Renal pelvis (tissue), 1 donor: ENCODE measurements at regions not wholly inside any gene's neighbourhood (a gene's known extent, or its start where the extent isn't known, plus 50 kb on each side); places are given as distances from the start of the nearest gene placed in this dataset.

Experiments
- DNase-seq: peaks from one replicate; pipeline ENCODE4 v3.0.0-alpha.2; 2013

DNA sequence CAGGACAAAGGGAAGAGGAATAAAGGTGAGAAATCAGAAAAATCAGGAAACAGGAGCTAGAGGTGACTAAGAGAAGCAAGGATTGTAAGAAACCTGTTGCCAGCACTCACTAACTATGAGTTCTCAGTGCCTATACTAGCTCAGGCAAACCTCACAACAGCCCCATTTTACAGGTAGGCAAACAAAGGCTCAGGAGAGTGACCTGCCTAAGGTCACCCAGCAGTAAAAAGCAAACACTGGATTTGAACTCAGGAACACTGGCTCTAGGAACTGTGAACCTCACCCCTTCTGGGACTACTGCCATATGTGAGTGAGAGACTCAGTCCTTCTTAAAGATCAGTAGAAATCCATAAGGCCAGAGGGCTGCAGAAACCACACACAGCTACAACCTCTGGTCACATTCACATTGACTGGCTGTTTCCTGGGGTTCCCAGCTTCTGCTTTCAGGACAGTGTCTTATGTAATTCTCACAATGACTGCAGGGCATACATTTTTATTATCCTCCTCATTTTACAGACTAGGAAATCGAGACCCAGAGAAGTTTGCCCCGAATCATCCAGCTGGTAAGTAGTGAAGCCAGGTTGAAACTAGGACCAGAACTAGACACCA, 80.7 kb upstream of the MAFB start:
- DNase-seq: no peak

DNA sequence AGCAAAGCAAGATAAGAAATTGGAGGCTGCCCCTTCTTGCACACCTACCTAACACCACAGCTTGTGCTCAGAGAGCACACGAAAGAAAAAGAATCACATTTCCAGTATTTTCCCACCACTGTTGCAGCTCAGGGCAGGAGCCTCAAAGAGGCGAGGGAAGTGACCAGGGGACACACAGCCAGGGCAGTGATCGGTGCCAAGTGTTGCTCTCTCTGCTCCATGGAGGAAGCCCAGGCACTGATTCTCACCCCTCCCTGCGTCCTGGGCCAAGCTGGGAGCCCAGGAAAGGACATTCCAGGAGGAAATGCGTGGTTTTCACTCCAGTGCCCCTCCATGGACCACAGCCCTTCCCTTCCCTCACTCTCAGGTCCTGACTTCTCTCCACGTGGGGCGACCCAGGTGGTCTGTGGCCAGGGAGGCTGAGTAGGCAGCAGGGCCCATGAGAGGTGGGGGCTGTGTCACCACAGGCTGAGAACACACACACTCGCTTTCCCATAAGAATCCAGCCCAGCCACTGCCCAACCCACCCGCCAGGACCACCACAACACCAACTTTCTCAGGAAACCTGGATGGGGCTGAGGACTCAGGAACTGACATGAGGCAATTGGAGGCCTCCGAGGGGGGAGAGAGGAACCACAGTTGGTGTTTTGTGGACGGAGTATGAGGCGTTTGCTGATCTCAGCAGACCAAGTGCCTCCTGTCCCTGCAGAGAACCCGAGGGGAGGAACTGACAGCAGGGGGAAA, 81.7 kb upstream of the MAFB start:
- no peak for DNase-seq

DNA sequence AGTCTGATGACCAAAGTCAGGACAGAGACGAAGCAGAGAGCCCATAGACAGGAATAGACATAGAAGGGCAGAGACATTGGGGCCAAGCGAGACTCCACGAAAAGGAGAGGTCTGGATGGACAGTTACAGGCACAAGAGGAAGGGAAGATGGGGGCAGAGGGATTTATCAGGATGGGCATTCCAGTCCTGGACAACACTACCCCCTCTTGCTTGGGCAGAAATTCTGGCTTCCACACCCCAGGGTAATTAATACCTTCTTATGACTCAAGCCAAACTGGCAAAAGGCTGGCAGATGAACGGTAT, 82.2 kb upstream of the MAFB start:
- no peak for DNase-seq

DNA sequence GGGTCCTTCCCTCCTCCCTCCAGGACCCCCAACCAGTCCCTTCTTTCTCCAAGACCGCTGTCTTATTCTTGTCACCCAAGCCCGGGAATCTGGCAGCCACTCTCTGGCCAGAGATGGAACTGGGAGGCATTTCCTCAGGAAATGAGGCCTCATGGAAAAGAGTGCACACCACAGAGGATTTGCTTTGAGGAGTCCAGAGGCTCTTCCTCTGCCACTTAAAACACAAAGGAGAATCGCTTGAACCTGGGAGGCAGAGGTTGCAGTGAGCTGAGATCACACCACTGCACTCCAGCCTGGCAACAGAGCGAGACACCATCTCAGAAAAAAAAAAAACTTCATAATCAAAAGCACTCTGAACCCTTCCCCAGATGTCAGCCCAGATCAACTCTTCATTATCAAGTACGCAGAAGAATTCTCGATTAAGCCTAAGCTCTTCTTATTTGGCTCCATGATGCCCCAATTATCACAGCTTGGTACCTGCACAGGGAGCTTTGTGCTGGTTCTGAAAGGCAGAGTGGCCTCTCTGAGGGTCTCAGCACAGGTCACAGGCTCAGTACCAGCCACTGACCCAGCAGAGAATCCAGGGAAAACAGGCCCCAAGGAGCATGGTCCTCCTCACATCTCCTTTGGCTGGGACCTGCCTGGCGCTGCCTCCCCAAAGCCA, 82.9 kb upstream of the MAFB start:
- DNase-seq: no peak

DNA sequence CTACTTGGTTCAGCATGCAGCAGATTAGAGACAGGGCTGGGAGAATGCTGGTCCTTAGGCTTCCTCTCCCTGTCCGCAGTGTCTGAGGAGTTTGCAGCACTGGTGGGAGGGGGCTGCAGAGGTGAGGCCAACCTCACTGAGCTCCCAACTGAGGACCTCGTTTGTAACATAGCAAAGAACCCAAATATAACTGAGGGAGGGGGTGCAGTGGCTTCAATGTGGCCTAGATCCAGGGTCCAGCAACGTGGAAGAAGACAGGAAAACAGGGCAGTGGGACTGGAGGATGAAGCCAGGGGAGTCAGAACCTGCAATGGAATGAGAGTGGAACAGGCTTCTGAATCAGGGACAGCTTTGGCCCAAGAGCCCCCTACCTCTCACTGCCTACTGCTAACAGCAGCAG, 84.3 kb upstream of the MAFB start:
- DNase-seq: no peak

DNA sequence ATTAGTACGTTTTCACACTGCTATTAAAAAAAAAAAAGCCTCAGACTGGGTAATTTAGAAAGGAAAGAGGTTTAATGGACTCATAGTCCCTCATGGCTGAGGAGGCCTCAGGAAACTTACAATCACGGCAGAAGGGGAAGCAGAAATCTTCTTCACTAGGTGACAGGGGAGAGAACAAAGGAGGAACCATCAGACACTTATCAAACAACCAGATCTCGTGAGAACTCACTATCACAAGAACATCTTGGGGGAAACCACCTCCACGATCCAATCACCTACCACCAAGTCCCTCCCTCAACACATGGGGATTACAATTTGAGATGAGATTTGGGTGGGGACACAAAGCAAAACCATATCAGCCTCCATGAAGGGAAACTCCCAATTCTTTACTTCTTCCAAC, 85.2 kb upstream of the MAFB start:
- DNase-seq: no peak

DNA sequence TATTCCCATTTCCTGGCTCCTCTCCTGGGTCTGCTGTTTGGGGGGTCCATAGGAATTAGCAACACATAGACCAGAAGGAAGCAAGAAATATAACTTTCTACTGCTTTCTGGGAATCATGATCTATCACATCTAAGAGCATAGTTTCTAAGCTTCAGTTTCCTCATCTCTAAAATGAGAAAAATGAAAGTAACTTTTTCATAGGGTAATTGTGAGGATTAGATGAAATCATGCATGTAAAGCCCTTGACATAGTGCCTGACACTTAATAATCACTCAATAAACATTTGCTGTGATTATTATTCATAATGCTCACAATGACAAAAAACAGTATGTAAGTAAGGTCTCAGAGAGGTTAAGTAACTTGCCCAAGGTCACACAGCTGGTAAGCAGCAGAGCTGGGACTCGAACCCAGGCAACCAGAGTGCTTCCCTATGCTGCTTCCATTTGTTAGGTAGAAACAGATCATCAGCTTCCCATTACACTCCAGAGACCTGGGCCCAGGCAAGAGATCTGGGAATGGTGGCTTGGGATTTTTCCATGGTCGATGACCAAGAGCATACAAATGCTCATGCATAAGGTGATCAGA, 86.6 kb upstream of the MAFB start:
- no peak for DNase-seq

DNA sequence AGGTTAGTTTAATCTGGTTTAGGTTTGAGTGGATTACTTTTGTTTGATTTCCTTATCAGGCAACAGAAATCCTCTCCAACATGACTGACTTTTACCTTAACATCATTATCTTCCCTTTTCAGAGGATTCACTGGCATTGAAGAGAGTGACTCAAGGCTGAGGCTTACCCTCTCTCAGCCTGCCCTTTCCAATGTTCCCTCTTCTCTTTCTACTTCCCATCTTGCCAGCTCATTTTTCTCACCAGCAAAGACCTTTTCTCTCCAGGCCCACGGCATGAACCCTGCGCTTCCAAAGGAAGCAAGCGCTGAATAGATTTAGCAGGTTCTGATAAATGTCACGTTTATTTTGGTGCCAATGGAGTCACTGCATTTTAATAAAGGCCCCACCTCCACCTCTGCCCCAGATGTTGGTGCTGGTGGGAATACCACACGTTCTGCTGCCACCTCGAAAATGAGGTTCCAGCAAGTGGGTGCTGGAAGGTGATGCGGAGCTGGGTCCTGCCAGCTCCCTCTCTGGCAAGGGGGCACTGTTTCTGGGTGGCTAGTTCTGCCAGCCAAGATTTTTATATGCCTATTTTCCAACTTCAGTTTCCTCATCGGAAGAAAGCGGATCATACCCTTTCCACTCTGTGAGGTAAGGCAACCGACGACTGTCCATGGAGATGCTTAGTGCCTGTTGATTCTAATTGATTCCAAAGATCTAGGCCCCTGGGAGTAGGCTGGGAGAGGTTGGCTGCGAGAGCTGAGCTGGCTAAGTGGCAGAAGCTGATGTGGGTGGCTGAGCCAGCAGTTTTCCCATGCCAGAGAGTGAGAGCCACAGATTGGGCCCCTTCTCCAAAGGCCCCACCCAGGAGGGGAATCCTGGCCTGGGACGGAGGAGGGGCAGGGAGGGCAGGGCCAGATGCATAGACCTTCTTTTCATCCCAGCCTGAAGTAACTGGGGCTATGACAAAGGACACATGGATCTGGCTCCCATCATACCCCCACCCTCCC, 87.7 kb upstream of the MAFB start:
- no peak for DNase-seq

DNA sequence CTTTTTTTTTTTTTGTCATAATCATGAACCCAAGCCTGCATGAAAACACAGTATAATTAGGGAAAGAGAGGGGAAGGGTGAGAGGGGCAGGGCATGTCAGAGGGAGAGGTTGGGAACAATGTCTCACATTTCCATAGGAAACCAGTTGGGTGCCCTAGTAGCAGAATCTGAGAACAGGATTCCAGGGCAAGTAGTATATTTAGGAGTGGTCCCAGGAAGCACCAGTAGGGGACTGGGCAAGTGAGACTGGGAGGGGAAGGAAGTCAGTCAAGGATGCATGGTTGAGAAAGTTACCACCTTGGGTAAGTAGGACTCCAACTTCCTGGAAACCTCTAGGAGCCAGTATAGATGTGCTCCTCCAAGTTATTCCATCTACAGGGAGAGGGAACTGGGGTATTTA, 88.6 kb upstream of the MAFB start:
- DNase-seq: no peak

DNA sequence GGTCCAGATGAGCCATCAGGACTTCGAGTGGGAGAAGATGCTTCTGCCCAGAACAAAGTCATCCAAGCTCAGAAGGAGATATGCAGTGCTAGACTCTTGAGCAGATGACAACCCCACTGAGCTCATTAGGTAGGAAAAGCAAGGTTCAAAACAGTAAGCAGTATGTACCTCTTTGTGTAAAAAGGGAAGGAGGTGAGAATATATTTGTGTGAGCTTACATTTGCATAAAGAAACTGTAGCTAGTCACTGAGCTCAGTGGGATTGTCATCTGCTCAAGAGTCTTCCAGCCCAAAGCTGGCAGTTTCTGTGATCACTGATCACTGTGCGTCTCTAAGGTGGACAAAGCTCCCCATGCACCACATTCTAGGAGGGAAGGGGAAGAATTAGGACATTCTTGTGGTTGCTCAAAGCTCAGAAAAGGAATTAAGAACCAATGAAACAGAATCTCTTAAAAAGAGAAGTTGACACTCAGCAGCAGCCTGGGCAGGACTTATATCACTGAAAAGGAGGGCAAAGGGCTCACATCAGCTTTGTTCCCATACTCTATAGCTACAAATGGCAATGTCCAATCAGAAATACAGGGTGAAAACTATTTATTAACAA, 90.0 kb upstream of the MAFB start:
- no peak for DNase-seq

DNA sequence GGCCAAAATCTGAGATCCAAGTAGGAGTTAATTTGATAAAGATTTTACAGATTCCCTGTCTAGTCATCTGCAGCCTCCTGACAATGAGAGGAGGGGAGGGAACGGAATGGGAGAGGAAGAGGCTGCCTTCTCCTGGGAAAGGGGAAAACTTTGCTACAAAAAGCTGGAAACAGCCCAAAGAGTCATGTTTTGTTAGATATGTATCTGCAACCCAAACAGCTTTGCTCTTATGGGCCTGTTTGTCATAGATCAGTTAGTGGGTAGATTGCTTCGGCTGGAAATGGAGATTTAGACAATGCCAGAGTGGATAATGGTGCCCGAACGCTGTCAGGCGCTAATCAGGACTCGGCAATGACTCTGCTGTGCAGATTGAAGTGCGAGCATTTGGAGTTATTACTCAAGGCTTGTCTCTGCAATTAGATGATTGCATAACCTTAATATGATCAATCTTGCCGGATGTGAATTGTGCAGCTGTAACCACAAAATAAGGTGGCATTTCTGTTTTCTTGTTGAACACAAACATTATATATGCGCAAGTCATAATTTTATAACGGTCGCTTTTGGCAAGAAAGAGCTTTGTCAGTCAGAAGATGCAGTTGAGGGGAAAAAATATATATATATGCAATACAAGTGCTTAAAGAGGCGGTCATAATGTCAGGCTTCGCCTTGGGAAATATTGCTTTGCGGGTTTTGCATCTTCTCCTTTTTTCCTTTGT, 92.4 kb upstream of the MAFB start:
- no peak for DNase-seq

DNA sequence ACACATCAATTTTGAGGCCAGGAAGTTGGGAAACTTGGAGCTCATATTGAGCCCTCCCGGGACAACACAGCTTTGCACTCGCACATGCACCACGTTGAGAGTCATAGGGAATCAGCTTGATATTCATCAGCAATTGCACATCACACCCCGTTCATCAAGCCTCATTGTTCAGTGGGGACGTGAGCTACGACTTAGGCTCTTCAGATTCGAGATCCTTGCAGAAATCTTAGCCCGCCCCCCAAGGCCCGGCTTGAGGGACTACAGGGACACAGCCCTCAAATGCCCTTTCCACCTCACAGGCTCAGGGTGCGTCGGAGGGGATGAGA, 93.0 kb upstream of the MAFB start:
- DNase-seq: no peak

DNA sequence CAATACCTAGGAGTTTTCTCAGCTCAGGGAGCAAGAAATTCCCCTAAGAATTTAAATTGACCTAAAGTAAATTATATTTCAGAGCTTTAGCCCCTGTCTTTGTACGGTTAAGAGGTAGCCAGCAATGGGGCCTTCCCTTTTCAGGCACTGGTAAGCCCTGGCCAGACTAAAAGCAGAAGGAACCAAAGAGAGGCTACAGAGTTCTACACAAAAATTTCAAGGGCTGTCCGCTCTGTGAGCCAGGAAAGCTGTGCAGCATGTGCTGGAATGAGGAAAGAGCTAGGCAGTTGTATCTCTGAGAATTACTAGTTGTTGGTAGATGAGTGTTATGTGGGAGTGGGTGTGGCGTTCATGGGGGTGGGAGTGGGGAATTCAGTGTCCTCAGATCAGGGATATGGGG, 96.3 kb upstream of the MAFB start:
- no peak for DNase-seq

DNA sequence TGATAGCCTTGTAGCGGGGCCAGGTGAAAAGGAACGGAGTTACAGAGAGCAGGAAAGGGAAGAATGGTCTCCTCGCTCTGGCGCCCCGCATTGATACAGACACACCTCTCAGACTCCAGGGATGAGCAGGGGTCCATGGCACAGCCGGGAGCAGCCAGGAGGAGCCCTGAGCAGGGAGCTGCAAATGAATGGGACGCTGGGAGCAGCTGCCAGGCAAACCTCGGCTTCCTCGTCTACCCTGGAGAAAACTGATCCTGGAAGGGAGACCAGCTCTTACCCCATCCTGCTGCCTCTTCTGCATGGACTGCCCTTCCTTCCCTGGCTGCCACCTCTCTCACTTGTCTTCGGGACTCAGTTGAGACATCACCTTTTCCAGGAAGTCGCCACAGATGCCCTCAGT, 97.3 kb upstream of the MAFB start:
- DNase-seq: no peak

DNA sequence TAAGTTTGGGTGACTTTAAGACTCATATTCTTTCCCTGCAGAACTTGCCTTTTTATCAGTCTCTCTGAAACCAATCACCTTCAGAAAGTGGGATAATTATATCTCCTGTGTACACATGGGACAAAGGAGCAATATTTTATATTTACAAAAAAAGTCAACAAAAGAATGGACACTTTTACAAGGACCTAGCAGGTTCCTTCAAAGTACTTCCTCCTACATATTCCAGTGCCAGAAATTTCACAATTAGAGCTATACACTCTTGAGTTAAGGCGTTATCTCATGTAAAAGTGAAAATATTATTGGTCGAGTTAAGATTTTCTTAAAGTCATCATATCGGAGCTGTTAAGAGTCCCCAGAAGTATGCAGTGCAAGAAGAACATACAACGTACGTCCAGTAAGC, 98.9 kb upstream of the MAFB start:
- DNase-seq: no peak

DNA sequence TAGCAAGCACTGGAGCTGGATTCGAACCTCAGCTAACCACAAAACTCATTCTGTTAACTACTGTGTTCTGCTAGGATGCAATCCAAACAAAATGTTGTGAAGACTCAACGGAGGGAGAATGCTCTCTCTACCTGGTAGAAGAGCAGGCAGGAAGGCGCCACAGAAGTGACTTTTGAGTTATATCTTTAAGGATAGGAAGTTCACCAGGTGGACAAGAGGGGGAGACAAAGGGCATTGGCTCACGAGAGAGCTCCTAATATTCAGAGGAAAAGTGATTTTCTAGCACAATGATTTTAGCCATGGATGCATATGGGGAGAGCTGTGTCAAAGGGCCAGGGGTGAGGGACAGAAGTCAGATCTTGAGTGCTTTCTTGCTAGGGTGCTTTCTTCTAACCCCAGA, 108.4 kb upstream of the MAFB start:
- no peak for DNase-seq

DNA sequence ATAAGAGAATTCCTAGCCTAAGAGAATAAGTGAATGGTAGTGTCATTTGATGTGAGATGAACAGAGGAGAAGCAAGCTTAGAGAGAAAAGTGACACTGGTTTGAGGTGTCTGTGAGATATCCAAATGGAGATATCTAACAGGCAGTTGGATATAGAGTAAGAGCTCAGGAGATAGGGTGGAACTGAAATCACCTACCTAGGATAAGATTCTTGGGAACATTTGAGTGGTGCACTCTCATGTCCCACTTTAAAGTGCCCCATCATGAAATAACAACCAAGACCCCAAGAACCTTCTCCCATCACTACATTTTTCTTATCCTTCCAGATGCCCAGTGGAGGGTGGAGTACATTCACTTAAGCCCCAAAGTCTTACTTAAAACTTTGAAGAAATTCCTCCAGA, 109.0 kb upstream of the MAFB start:
- DNase-seq: no peak

DNA sequence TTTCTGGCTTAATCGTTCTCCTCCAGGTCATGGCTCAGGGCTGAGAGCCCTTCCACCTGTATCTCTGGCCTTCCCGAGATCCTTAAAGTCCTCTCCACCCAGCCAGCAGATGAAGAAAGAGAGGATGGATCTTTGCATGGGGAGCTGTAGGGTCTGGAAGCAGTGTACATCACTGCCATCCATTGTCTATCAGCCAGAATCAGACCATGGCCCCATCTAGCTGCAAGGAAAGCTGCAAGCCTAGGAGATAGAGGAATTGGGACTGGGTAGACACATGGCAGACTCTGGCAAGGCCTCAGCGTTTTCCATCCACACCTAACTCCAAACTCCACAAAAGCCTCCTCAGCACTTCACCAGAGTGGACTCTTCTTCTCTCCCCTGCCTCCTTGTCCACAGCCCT, 113.8 kb upstream of the MAFB start:
- no peak for DNase-seq

DNA sequence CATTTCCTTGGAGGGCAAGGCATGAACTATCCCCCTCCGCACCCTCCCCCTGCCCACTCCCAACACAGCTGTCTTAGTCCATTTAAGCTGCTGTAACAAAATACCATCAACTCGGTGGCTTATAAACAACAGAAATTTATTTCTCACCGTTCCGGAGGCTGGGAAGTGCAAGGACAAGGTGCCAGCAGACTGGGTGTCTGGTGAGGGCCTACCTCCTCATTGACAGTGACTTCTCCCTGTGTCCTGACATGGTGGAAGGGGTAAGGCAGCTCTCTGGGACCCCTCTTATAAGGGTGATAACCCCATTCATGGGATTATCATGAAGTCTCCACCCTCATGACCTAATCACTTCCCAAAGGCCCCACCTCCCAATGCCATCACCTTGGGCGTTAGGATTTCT, 114.3 kb upstream of the MAFB start:
- no peak for DNase-seq

DNA sequence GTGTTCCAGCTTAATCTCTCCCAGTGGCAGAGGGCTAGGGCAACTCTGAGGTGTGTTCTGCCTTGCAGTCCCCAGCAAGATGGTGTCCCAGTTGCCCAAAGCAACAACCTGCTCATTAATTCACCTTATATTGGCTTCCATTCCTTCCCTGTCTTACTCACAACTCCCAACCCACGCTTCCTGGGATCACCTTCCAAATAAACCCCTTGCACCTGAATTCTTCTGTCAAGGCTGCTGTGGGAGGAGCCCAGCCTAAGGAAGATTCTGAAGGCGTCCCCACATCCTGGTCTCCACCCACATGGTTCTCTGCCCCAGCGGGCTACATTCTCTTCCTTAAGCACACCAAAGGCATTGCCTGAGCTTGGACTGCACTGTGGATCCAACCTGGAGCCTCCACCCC, 116.6 kb upstream of the MAFB start:
- DNase-seq: no peak
